PC-9 (cell line): ENCODE measurements at regions not wholly inside any gene's neighbourhood (a gene's known extent, or its start where the extent isn't known, plus 50 kb on each side); places are given as distances from the start of the nearest gene placed in this dataset.

ENCODE experiments used
- CTCF ChIP-seq: fragments of 200-600 bp; sonication (generic); conservative IDR thresholded peaks from 2 replicates; pipeline ENCODE4 v1.6.1; 2017; ENCODE audit warnings: mixed run types, antibody characterized with exemption, mild to moderate bottlenecking, moderate library complexity
- EZH2 ChIP-seq: fragments of 200-600 bp; sonication (generic); IDR thresholded peaks from 2 replicates; pipeline ENCODE4 v1.8.0; 2017; ENCODE audit warnings: antibody characterized with exemption, low read depth

GRCh38 chr5:93294199-93294598 is 286.8 kb downstream of the NR2F1-AS1 start:
- no peak for TF ChIP-seq CTCF
- TF ChIP-seq EZH2 = no peak
